Neural progenitor cell (in vitro differentiated cells): ENCODE measurements at regions not wholly inside any gene's neighbourhood (a gene's known extent, or its start where the extent isn't known, plus 50 kb on each side); places are given as distances from the start of the nearest gene placed in this dataset.

Experiments used
- DNase-seq: peaks from one replicate; pipeline ENCODE4 v3.0.0-alpha.2; 2016; ENCODE audit warnings: low spot score
- H2AFZ ChIP-seq: fragments of 200-600 bp; sonication (generic); replicated peaks from 2 replicates; pipeline ENCODE4 v1.6.1; 2016; ENCODE audit warnings: antibody characterized with exemption
- H3F3A ChIP-seq: fragments of 200-600 bp; sonication (generic); 2 replicates; pipeline ENCODE4 v1.6.1; 2016; ENCODE audit warnings: antibody characterized with exemption, low read depth
- H3K27ac ChIP-seq: fragments of 200-600 bp; sonication (generic); 2 replicates; pipeline ENCODE4 v1.5.1; 2016; ENCODE audit warnings: mild to moderate bottlenecking
- H3K27me3 ChIP-seq: fragments of 200-600 bp; sonication (generic); 2 replicates; pipeline ENCODE4 v1.6.1; 2016; ENCODE audit warnings: mild to moderate bottlenecking, moderate library complexity
- H3K36me3 ChIP-seq: fragments of 200-600 bp; sonication (generic); 2 replicates; pipeline ENCODE4 v1.5.1; 2016
- H3K4me1 ChIP-seq: fragments of 200-600 bp; sonication (generic); 2 replicates; pipeline ENCODE4 v1.6.1; 2016; ENCODE audit warnings: mixed run types
- H3K4me2 ChIP-seq: fragments of 200-600 bp; sonication (generic); 2 replicates; pipeline ENCODE4 v1.6.1; 2016
- H3K4me3 ChIP-seq: fragments of 200-600 bp; sonication (generic); 2 replicates; pipeline ENCODE4 v1.5.1; 2016
- H3K79me2 ChIP-seq: fragments of 200-600 bp; sonication (generic); 2 replicates; pipeline ENCODE4 v1.6.1; 2016; ENCODE audit warnings: low read depth
- H3K9ac ChIP-seq: fragments of 200-600 bp; sonication (generic); 2 replicates; pipeline ENCODE4 v1.6.1; 2016
- H3K9me3 ChIP-seq: fragments of 200-600 bp; sonication (generic); 2 replicates; pipeline ENCODE4 v1.5.1; 2016; ENCODE audit warnings: low read depth
- H4K20me1 ChIP-seq: fragments of 200-600 bp; sonication (generic); 2 replicates; pipeline ENCODE4 v1.6.1; 2016; ENCODE audit warnings: low read depth
- H3K27ac Mint-ChIP-seq: 3 replicates; pipeline ENCODE4 v1.8.0; 2021; ENCODE audit warnings: mixed read lengths
- H3K27me3 Mint-ChIP-seq: 2 replicates; pipeline ENCODE4 v1.8.0; 2022; ENCODE audit warnings: low read depth, mild to moderate bottlenecking, inconsistent platforms, moderate library complexity, mixed read lengths; ENCODE audit not compliant: insufficient read depth
- H3K36me3 Mint-ChIP-seq: 3 replicates; pipeline ENCODE4 v1.8.0; 2021; ENCODE audit warnings: mixed read lengths
- H3K4me1 Mint-ChIP-seq: 3 replicates; pipeline ENCODE4 v1.8.0; 2021; ENCODE audit warnings: mixed read lengths
- H3K4me3 Mint-ChIP-seq: 3 replicates; pipeline ENCODE4 v1.8.0; 2021; ENCODE audit warnings: mild to moderate bottlenecking, moderate library complexity, mixed read lengths
- H3K9me3 Mint-ChIP-seq: 3 replicates; pipeline ENCODE4 v1.8.0; 2020; ENCODE audit warnings: mixed read lengths
- CTCF ChIP-seq: fragments of 200-600 bp; sonication (generic); IDR thresholded peaks from 2 replicates; pipeline ENCODE4 v1.5.1; 2017; ENCODE audit warnings: antibody characterized with exemption, mild to moderate bottlenecking
- EZH2 ChIP-seq: fragments of 200-600 bp; sonication (generic); IDR thresholded peaks from 2 replicates; pipeline ENCODE4 v1.6.1; 2017; ENCODE audit warnings: antibody characterized with exemption, mild to moderate bottlenecking, moderate library complexity
- EZH2phosphoT487 ChIP-seq: fragments of 200-600 bp; sonication (generic); IDR thresholded peaks from 2 replicates; pipeline ENCODE4 v1.6.1; 2017; ENCODE audit warnings: antibody characterized with exemption

- no peaks in the 10 kb centered on the region for H3K79me2 ChIP-seq
- no peak overlapping the region for H3K27ac ChIP-seq
- no peak overlapping the region for H3K27ac Mint-ChIP-seq
- H3K4me3 Mint-ChIP-seq = peak overlapping the region; percentile 73
- H3K9ac ChIP-seq = no peak overlapping the region
- H3K36me3 ChIP-seq = no peaks in the 10 kb centered on the region
- no peaks in the 10 kb centered on the region for H3K9me3 Mint-ChIP-seq
- peak; percentile 46 for TF ChIP-seq EZH2
- TF ChIP-seq CTCF = no peak
- TF ChIP-seq EZH2phosphoT487 = peak; percentile 65
- peaks cover 25% of the 10 kb centered on the region for H3K4me1 Mint-ChIP-seq
- peaks cover 41% of the 10 kb centered on the region for H4K20me1 ChIP-seq
- peak; percentile 50 for DNase-seq
- H3K4me2 ChIP-seq = peak overlapping the region; percentile 98
- H3K27me3 Mint-ChIP-seq = peaks cover 47% of the 10 kb centered on the region
- peaks cover 35% of the 10 kb centered on the region for H3F3A ChIP-seq
- H3K4me1 ChIP-seq = peaks cover 27% of the 10 kb centered on the region
- H3K27me3 ChIP-seq = peaks cover 73% of the 10 kb centered on the region
- peak overlapping the region; percentile 27 for H2AFZ ChIP-seq
- no peaks in the 10 kb centered on the region for H3K9me3 ChIP-seq
- peaks cover 4% of the 10 kb centered on the region for H3K36me3 Mint-ChIP-seq
- H3K4me3 ChIP-seq = peak overlapping the region; percentile 56
Observed at GRCh38 chr17:64781014-64781756, 119.1 kb upstream of the SMURF2 start.

- Histone ChIP-seq H3K36me3 (no peaks in the 10 kb centered on the region), H3K4me2 (peak overlapping the region; percentile 98), H3K27me3 (peaks cover 82% of the 10 kb centered on the region), H4K20me1 (peaks cover 41% of the 10 kb centered on the region), H3F3A (peaks cover 40% of the 10 kb centered on the region), H3K9me3 (no peaks in the 10 kb centered on the region), H3K4me1 (peaks cover 27% of the 10 kb centered on the region), H3K79me2 (no peaks in the 10 kb centered on the region), H2AFZ (peak overlapping the region; percentile 27), H3K27ac (no peak overlapping the region), H3K4me3 (peak overlapping the region; percentile 56), H3K9ac (no peak overlapping the region)
- Mint-ChIP-seq H3K27me3 (peaks cover 54% of the 10 kb centered on the region), H3K27ac (no peak overlapping the region), H3K4me3 (peak overlapping the region; percentile 73), H3K9me3 (no peaks in the 10 kb centered on the region), H3K4me1 (peaks cover 25% of the 10 kb centered on the region), H3K36me3 (peaks cover 4% of the 10 kb centered on the region)
- DNase-seq = peak; percentile 89
- TF ChIP-seq CTCF (no peak), EZH2phosphoT487 (peak; percentile 27), EZH2 (no peak)
Observed at GRCh38 chr17:64780096-64781013, 118.2 kb upstream of the SMURF2 start.

GRCh38 chr17:64779376-64780095 lies 117.4 kb upstream of the SMURF2 start:
- Histone ChIP-seq H3K9ac (no peak overlapping the region), H4K20me1 (peaks cover 41% of the 10 kb centered on the region), H3K36me3 (no peaks in the 10 kb centered on the region), H3K4me1 (peaks cover 27% of the 10 kb centered on the region), H3K27ac (no peak overlapping the region), H2AFZ (no peak overlapping the region), H3K4me2 (peak overlapping the region; percentile 98), H3K9me3 (no peaks in the 10 kb centered on the region), H3K27me3 (peaks cover 90% of the 10 kb centered on the region), H3K4me3 (peak overlapping the region; percentile 56), H3K79me2 (no peaks in the 10 kb centered on the region), H3F3A (peaks cover 40% of the 10 kb centered on the region)
- Mint-ChIP-seq H3K9me3 (no peaks in the 10 kb centered on the region), H3K4me3 (peak overlapping the region; percentile 72), H3K4me1 (peaks cover 25% of the 10 kb centered on the region), H3K27ac (no peak overlapping the region), H3K27me3 (peaks cover 54% of the 10 kb centered on the region), H3K36me3 (peaks cover 4% of the 10 kb centered on the region)
- TF ChIP-seq CTCF = no peak
- peak; percentile 88 for TF ChIP-seq EZH2
- TF ChIP-seq EZH2phosphoT487 = peak; percentile 92
- peak; percentile 41 for DNase-seq
